Stimulated activated CD8-positive, alpha-beta memory T cell treated with anti-CD3 and anti-CD28 coated beads, Interleukin-15, amount 100 ng/mL, for 48 hours (primary cell): ENCODE measurements at regions not wholly inside any gene's neighbourhood (a gene's known extent, or its start where the extent isn't known, plus 50 kb on each side); places are given as distances from the start of the nearest gene placed in this dataset.
"Not testable (repeated sequence)": the region's sequence is repeated elsewhere in the genome, so short reads cannot be mapped to it uniquely, and the experiment has no call there.

Source experiments
- DNase-seq, 2 donors: peaks; one replicate each; pipeline ENCODE4 v3.0.0-alpha.2; 2020; ENCODE audit warnings: low read depth in 2 of 2

GRCh38 chr10:4450169-4450568, 375.8 kb upstream of the AKR1E2 start:
- DNase-seq = no peak

- no peak for DNase-seq
Measured at GRCh38 chr10:4448030-4448429, 378.0 kb upstream of the AKR1E2 start.

- DNase-seq = no peak
Measured at GRCh38 chr10:4443419-4443818, 382.6 kb upstream of the AKR1E2 start.

- DNase-seq = no peak
Measured at GRCh38 chr10:4442296-4442695, 383.7 kb upstream of the AKR1E2 start.

GRCh38 chr10:4440260-4440659, 385.7 kb upstream of the AKR1E2 start:
- no peak for DNase-seq

- no peak for DNase-seq
Measured at GRCh38 chr10:4437791-4438190, 388.2 kb upstream of the AKR1E2 start.

GRCh38 chr10:4437061-4437460, 388.9 kb upstream of the AKR1E2 start:
- DNase-seq = no peak

- no peak for DNase-seq
Measured at GRCh38 chr10:4436103-4436502, 389.9 kb upstream of the AKR1E2 start.

- no peak for DNase-seq
Measured at GRCh38 chr10:4434516-4435071, 391.4 kb upstream of the AKR1E2 start.

GRCh38 chr10:4434105-4434504, 391.9 kb upstream of the AKR1E2 start:
- no peak for DNase-seq

- DNase-seq = no peak
Measured at GRCh38 chr10:4431114-4431863, 394.7 kb upstream of the AKR1E2 start.

GRCh38 chr10:4429571-4429970, 396.4 kb upstream of the AKR1E2 start:
- DNase-seq = no peak

GRCh38 chr10:4427532-4427931, 398.5 kb upstream of the AKR1E2 start:
- DNase-seq = no peak

GRCh38 chr10:4426866-4427265, 399.1 kb upstream of the AKR1E2 start:
- DNase-seq = no peak

- DNase-seq = no peak
Measured at GRCh38 chr10:4409319-4409718, 416.7 kb upstream of the AKR1E2 start.

GRCh38 chr10:4407783-4408182, 418.2 kb upstream of the AKR1E2 start:
- DNase-seq = no peak

GRCh38 chr10:4405828-4406227, 420.2 kb upstream of the AKR1E2 start:
- no peak for DNase-seq

GRCh38 chr10:4403638-4404252, 422.3 kb upstream of the AKR1E2 start:
- no peak for DNase-seq

GRCh38 chr10:4401080-4401479, 424.9 kb upstream of the AKR1E2 start:
- not testable (repeated sequence) for DNase-seq

- DNase-seq = no peak
Measured at GRCh38 chr10:4399556-4399955, 426.5 kb upstream of the AKR1E2 start.

- no peak for DNase-seq
Measured at GRCh38 chr10:4398602-4399001, 427.4 kb upstream of the AKR1E2 start.

- no peak for DNase-seq
Measured at GRCh38 chr10:4397337-4397736, 428.7 kb upstream of the AKR1E2 start.
